ENCODE measurements at regions not wholly inside any gene's neighbourhood (a gene's known extent, or its start where the extent isn't known, plus 50 kb on each side); places are given as distances from the start of the nearest gene placed in this dataset.

DNA sequence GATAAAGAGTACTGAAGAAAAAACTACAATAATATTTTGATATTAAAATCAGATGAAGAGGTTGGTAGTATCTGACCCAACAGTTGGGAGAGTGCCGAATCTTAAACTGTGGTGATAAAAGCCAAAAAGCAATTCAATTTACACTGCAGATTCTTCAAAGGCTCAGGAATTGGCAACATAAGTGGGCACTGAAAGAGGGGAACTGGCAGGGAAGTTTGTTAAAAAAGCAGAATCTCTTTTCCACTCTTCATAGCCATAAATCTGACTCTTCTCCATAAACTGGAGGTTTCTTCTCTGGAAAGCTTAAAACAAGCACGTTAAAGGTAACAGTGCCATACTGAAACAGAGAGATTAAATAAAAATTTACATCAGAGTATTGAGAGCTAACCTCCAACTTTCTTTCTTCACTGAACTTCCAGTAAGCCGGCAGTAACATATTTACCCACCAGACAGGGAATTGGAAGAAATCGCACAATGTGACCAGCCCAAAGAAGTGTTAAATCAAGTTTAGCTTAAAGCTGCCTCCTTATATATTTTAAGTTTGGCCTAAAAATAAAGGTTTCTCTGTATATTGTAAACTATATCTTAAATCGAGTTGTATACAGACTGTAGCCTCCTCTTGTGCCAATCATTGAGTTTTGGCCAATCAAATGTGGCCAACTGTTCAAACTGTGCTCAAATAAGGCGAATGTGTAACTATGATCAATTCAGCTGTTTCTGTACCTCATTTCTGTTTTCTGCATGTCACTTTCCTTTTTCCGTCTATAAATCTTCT lies 358.3 kb downstream of the NXPE2 start:
- no peak for DNase-seq

DNA sequence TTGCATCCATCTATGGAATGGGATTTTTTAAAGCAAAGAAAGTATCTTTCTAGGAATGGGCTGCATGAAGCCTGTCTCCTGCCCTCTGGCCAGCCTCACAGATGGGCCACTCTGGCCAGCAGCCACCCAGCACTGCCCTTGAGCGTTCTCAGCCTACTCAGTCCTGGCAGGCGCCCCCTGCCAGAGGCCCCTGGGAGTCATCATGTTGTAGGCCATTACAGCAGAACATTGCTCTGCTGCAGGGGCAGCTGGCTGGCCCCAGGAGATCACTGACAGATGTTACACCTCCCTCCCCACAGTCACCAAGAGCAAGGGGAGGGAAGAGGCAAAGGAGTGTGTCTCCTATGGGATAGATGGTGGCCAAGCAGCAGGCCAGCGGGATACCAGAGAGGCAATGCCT lies 363.7 kb downstream of the NXPE2 start:
- no peak for DNase-seq

GRCh38 chr11:115047631-115048030 lies 369.3 kb downstream of the NXPE2 start:
- DNase-seq: no peak

DNA sequence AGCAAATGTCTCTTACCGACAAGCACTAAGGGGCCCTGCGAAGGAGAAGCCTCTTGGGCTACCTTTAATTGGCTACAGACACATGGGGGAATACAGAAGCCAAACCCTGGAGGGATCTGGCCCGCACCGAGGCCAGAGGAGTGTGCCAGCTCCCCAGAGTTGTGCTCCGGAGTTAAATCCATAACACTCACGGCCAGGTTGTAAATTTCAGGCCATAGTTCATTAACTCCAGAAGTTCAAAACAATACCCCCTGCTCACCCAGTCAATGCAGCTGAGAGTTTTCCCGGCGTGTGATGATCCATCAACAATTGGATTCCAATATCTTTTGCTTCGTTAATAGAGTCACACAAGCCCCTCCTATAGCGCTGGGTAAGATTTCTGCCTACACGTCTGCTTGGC lies 371.5 kb downstream of the NXPE2 start:
- DNase-seq: no peak

- DNase-seq: no peak
Observed at GRCh38 chr11:115050756-115051155, 372.4 kb downstream of the NXPE2 start.

- DNase-seq: no peak
Observed at GRCh38 chr11:115051938-115052590, 373.7 kb downstream of the NXPE2 start.

- no peak for DNase-seq
Observed at GRCh38 chr11:115052601-115053000, 374.3 kb downstream of the NXPE2 start.

GRCh38 chr11:115054570-115055538 lies 376.5 kb downstream of the NXPE2 start:
- DNase-seq: no peak

- no peak for DNase-seq
Observed at GRCh38 chr11:115056514-115056913, 378.2 kb downstream of the NXPE2 start.

DNA sequence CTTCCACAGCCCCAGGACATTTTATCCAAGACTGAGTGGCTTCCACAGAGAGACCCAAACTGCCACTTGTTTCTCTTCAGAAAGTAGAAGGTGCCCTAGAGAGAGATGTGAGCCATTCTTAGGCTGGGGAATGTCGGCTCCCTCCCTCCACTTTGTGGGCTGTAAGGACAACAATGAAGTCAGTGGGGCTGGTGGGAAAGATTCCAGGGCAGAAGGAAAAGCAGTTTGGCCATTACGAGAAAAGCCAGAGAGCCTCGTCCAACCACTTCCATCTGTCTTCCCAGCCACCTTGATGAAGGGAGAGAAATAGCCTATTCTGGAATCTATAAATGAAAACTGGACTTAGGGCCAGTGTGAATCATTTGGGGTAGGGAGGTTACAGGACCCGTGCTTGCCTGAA lies 382.5 kb downstream of the NXPE2 start:
- no peak for DNase-seq

- DNase-seq: no peak
Observed at GRCh38 chr11:115065314-115065713, 387.0 kb downstream of the NXPE2 start.

DNA sequence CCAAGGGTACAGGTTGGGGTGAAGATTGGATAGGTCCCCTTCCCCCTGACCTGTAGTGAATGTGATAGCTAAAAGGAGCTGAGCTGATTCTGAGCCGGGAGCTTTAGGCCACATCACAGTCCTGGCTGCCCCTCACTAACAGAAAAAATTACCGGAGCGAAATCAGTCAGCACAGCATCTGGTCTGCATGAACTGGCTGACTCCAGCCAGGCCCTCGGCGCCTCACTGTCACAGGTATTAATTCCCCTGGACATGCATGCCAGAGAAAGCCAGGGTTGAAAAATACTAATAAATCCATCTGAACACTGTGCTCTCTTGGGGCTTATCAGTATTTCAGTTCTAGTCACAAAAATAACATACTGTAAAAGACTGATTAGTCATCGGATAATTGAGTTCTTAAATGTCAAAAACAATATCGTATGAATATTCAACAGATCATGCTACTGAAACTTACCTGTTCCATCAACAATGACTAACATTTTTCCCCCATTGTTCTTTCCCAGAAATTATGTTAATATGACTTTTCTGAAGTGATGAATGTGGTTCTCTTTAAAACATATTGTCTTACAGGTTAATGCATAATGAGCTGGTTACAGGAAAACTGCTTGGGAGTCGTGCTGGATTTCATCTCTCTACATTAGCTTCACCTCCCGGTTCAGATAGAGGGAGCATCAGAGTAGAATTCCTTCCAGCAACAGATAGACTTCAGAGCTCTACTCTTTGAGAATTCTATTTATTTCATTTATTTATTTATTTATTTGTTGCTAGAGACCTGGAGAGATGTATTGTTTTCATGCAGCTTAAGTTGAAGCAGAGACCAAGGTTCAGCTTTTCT lies 387.7 kb downstream of the NXPE2 start:
- no peak for DNase-seq

DNA sequence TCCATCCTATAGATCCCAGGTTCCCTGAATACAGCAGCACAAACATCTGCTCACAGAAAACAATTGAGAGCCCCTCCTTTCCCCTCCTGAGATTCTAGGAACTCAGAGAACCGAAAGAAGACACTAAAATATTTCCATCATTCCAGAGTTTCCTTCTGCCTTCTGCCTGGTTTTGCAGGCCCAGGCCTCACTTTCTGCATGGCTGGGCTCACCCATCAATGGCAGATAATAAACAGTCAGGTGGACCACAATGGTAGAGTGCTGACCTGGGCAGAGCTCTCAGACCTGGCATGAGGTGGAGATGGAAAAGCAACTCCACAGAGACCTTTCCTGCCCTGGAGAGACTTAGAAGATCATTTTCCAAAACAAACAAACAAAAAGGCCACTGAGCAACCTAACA lies 389.1 kb downstream of the NXPE2 start:
- DNase-seq: no peak

GRCh38 chr11:115067900-115068530 lies 389.7 kb downstream of the NXPE2 start:
- DNase-seq: no peak

DNA sequence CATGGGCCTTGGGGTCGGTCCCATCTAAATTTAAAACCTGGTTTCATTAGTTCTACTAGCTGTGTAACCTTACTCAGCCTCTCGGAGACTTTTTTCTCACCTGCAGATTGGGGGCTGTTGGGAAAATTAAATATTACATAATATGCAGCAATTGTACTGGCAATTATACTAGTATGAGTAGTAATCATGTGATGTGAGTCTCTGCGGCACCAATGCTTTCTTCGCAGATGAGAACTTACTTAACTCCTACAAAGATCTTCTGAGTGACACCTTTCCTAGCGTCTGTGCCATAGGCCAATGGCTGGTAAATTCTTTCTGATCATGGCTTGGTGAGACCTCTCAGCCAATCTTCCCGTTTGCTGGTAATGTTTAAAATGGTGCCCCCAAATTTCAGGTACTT lies 391.3 kb downstream of the NXPE2 start:
- no peak for DNase-seq

DNA sequence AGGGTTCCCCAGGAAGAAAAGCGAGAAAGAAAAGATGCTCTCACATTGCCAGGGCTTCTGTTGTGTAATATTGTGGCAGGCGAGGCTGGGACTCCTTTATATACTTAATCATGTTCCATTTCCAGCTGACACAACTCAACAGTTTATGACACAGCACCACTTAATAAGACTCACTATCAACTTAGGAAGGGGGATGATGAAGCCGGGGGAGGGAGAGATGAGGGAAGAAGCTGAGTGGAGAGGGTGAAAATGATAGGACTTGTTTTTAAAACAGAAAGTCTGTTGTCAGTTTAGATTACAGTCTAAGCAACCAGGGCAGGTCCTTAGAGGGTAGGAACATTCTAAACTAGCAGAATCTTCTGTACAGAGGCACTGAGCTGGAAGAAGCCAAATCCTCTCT lies 397.0 kb downstream of the NXPE2 start:
- no peak for DNase-seq

DNA sequence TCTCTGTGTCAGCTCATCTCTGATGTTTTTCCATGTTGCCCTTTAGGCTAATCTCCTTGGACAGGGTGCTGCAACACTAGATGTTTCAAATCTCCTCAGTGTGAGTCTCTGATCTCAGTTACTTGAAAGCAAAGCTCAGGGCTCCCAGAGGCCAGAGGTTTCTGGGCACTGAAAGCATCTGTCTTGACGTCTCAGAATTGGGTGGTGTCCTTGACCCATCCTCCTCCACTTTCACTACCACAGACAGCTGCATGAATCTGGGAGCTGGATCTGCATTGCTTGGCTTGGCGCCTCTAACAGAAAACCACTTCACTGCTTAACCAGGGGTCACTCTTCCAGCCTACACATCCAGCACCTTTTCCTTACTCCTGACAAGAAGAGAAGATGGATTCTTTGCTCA lies 399.4 kb downstream of the NXPE2 start:
- no peak for DNase-seq

GRCh38 chr11:115078461-115079438 lies 400.4 kb downstream of the NXPE2 start:
- no peak for DNase-seq

GRCh38 chr11:115080923-115081680 lies 402.8 kb downstream of the NXPE2 start:
- no peak for DNase-seq

GRCh38 chr11:115081972-115082371 lies 403.6 kb downstream of the NXPE2 start:
- DNase-seq: no peak
